ENCODE measurements at regions not wholly inside any gene's neighbourhood (a gene's known extent, or its start where the extent isn't known, plus 50 kb on each side); places are given as distances from the start of the nearest gene placed in this dataset.

DNA sequence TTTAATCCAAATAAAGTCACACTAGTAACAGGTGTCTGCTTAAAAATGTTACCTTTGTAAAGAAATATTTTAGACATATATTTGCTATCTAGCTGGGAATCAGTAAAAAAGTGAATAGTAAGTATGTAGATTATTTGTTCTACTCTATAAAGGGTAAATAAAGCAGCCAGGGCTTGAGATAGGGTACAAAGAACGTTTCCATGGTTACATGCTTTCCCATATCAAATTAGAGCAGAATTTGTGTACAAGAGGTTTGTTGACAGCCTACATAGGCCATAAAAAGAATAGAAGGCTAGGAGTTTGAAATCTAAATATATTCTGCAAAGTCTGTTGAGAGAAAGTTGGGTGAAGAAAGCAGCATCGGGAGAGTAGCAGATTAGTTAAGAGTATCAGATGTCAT is 160.9 kb upstream of the POU5F2 start:
- H4K8ac ChIP-seq (ENCODE audit: extremely low read depth, insufficient read depth, low read length) = no peak overlapping the region
- H3K14ac ChIP-seq (ENCODE audit: insufficient read length) = no peak overlapping the region
- no peak overlapping the region for H3K4ac ChIP-seq (replicated peaks; ENCODE audit: insufficient read length, low read depth, low read length)
- DNase-seq (ENCODE audit: low read depth in 1 of 2, low spot score in 2 of 2) = no peak
- H2BK15ac ChIP-seq (ENCODE audit: low read length) = no peak overlapping the region
- H3K27me3 ChIP-seq (replicated peaks in 1 of 4; ENCODE audit: control insufficient read depth in 3 of 4, extremely low read depth in 1 of 4, insufficient read depth in 3 of 4, low read length in 3 of 4) = no peaks in the 10 kb centered on the region
- H4K5ac ChIP-seq (ENCODE audit: insufficient read length, low read depth, low read length) = no peak overlapping the region
- no peak overlapping the region for H2BK120ac ChIP-seq (replicated peaks; ENCODE audit: low read depth, low read length)
- H2AFZ ChIP-seq (ENCODE audit: low read length) = no peak overlapping the region
- no peak for FAIRE-seq
- H2BK12ac ChIP-seq (ENCODE audit: low read depth, low read length) = no peak overlapping the region
- no peaks in the 10 kb centered on the region for H3K79me1 ChIP-seq (ENCODE audit: low read depth, low read length)
- H3K56ac ChIP-seq (replicated peaks; ENCODE audit: insufficient read length, low read depth, low read length) = no peak overlapping the region
- H3K23ac ChIP-seq (ENCODE audit: insufficient read length) = no peak overlapping the region
- no peaks in the 10 kb centered on the region for H3K79me2 ChIP-seq (ENCODE audit: control insufficient read depth in 1 of 2, insufficient read depth in 2 of 2, low read length in 2 of 2)
- no peak overlapping the region for H3K4me3 ChIP-seq (ENCODE audit: extremely low read depth in 1 of 4, insufficient read depth in 2 of 4, low read depth in 3 of 4, low read length in 4 of 4)
- H3K4me1 ChIP-seq (replicated peaks in 1 of 4; ENCODE audit: control insufficient read depth in 3 of 4, insufficient read depth in 4 of 4, low read length in 3 of 4) = no peaks in the 10 kb centered on the region
- ChIA-PET POLR2A (ENCODE audit: partially characterized antibody) (no interaction called here), CTCF (ENCODE audit: partially characterized antibody) (interaction anchor here (1.2 to 2.5 kb wide), 3 partner anchors 8 to 14 kb away, joined by 3 to 9 read pairs (median 8); no protein-coding TSS in a partner anchor)
- no peaks in the 10 kb centered on the region for H3K23me2 ChIP-seq (ENCODE audit: low read depth, low read length)
- H3K9ac ChIP-seq (replicated peaks in 1 of 4; ENCODE audit: extremely low read depth in 1 of 4, low read depth in 3 of 4, low read length in 3 of 4) = no peak overlapping the region
- H2AK5ac ChIP-seq (ENCODE audit: low read depth, low read length) = no peak overlapping the region
- no peaks in the 10 kb centered on the region for H3K36me3 ChIP-seq (ENCODE audit: control insufficient read depth in 2 of 4, insufficient read depth in 4 of 4, low read length in 3 of 4)
- no peaks in the 10 kb centered on the region for H3K9me3 ChIP-seq (ENCODE audit: insufficient read depth in 2 of 2, low read depth in 1 of 2, low read length in 1 of 2)
- H3K18ac ChIP-seq (ENCODE audit: extremely low read depth, low read length) = no peak overlapping the region
- no peaks in the 10 kb centered on the region for H4K20me1 ChIP-seq (replicated peaks in 1 of 2; ENCODE audit: control insufficient read depth in 1 of 2, insufficient read depth in 2 of 2, low read length in 2 of 2)
- H2BK20ac ChIP-seq (ENCODE audit: low read length) = no peak overlapping the region
- H3K27ac ChIP-seq (ENCODE audit: low read depth, low read length) = no peak overlapping the region
- H2BK5ac ChIP-seq (ENCODE audit: low read depth, low read length) = no peak overlapping the region
- no peak overlapping the region for H4K91ac ChIP-seq (replicated peaks; ENCODE audit: insufficient read length, low read length)
- no peak overlapping the region for H3K4me2 ChIP-seq (ENCODE audit: insufficient read depth in 1 of 2, low read depth in 2 of 2, low read length in 2 of 2)
- WGBS, 2 experiments (ENCODE audit: extremely low coverage in 1 of 2, insufficient coverage in 1 of 2, insufficient read length in 1 of 2, insufficient replicate concordance in 2 of 2, low coverage in 1 of 2, low lambda C conversion rate in 2 of 2, missing lambda C conversion rate in 1 of 2) = 77% methylated on average over 2 of the region's 2 CpGs; no CpG with 5 or more reads in 1 of the 2 experiments
- no peak for TF ChIP-seq POLR2AphosphoS5 (IDR thresholded peaks at IDR 0.05; ENCODE audit: low read depth, low read length)
- TF ChIP-seq SRF (IDR thresholded peaks at IDR 0.05; ENCODE audit: low read depth, low read length) = no peak
- no peak for TF ChIP-seq TBP (IDR thresholded peaks at IDR 0.05; ENCODE audit: low read depth, low read length)
- TF ChIP-seq HDAC2 (IDR thresholded peaks at IDR 0.05; ENCODE audit: borderline replicate concordance in 1 of 2, low read depth in 2 of 2, low read length in 2 of 2) = no peak
- no peak for TF ChIP-seq TEAD4 (IDR thresholded peaks at IDR 0.05; ENCODE audit: low read depth, low read length)
- no peak for TF ChIP-seq CEBPB (IDR thresholded peaks at IDR 0.05; ENCODE audit: low read depth, low read length)
- no peak for TF ChIP-seq YY1 (IDR thresholded peaks at IDR 0.05; ENCODE audit: low read depth, low read length)
- no peak for TF ChIP-seq JUND (IDR thresholded peaks at IDR 0.05; ENCODE audit: low read length)
- TF ChIP-seq POU5F1 (IDR thresholded peaks at IDR 0.05; ENCODE audit: low read depth, low read length) = no peak
- TF ChIP-seq, protein P1, sequence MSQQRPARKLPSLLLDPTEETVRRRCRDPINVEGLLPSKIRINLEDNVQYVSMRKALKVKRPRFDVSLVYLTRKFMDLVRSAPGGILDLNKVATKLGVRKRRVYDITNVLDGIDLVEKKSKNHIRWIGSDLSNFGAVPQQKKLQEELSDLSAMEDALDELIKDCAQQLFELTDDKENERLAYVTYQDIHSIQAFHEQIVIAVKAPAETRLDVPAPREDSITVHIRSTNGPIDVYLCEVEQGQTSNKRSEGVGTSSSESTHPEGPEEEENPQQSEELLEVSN (IDR thresholded peaks at IDR 0.05) = no peak
- no peak for TF ChIP-seq GABPA (IDR thresholded peaks at IDR 0.05; ENCODE audit: borderline replicate concordance, insufficient read depth, low read length)
- TF ChIP-seq CBX8 (IDR thresholded peaks at IDR 0.05; ENCODE audit: borderline replicate concordance, low read depth, low read length) = no peak
- no peak for TF ChIP-seq TAF1 (IDR thresholded peaks at IDR 0.05; ENCODE audit: low read depth, low read length)
- TF ChIP-seq SP2 (IDR thresholded peaks at IDR 0.05; ENCODE audit: low read length) = no peak

All from H1 (cell line).